H9 (cell line): ENCODE measurements at regions not wholly inside any gene's neighbourhood (a gene's known extent, or its start where the extent isn't known, plus 50 kb on each side); places are given as distances from the start of the nearest gene placed in this dataset.

ENCODE experiments used
- DNase-seq: peaks from one replicate; pipeline ENCODE4 v3.0.0-alpha.2; 2017
- H2AFZ ChIP-seq: one replicate; pipeline ENCODE4 v1.6.1; 2013; ENCODE audit warnings: mild to moderate bottlenecking, low read length, control low read depth, moderate library complexity
- H2AK5ac ChIP-seq: 2 replicates; pipeline ENCODE4 v1.6.1; 2013; ENCODE audit warnings: low read length, control low read depth, mixed read lengths; ENCODE audit not compliant: insufficient read length
- H2BK120ac ChIP-seq: one replicate; pipeline ENCODE4 v1.6.1; 2013; ENCODE audit warnings: low read depth, mild to moderate bottlenecking, low read length, control low read depth, inconsistent platforms; ENCODE audit not compliant: poor library complexity, severe bottlenecking
- H2BK12ac ChIP-seq: 2 replicates; pipeline ENCODE4 v1.6.1; 2013; ENCODE audit warnings: low read length, control low read depth, mixed read lengths, low read depth; ENCODE audit not compliant: insufficient read length
- H2BK15ac ChIP-seq: 2 replicates; pipeline ENCODE4 v1.6.1; 2013; ENCODE audit warnings: low read depth, low read length, control low read depth
- H2BK20ac ChIP-seq: one replicate; pipeline ENCODE4 v1.6.1; 2013; ENCODE audit warnings: low read depth, mild to moderate bottlenecking, low read length, control low read depth, inconsistent platforms; ENCODE audit not compliant: poor library complexity, severe bottlenecking
- H2BK5ac ChIP-seq: 2 replicates; pipeline ENCODE4 v1.6.1; 2013; ENCODE audit warnings: low read length, control low read depth, mixed read lengths; ENCODE audit not compliant: insufficient read length
- H3K14ac ChIP-seq: 2 replicates; pipeline ENCODE4 v1.6.1; 2013; ENCODE audit warnings: low read length, control low read depth; ENCODE audit not compliant: insufficient read depth
- H3K18ac ChIP-seq: 2 replicates; pipeline ENCODE4 v1.6.1; 2013; ENCODE audit warnings: low read depth, mild to moderate bottlenecking, mixed read lengths, low read length, control low read depth; ENCODE audit not compliant: insufficient read length
- H3K23ac ChIP-seq: 2 replicates; pipeline ENCODE4 v1.6.1; 2013; ENCODE audit warnings: low read length, control low read depth, mixed read lengths, low read depth; ENCODE audit not compliant: insufficient read length
- H3K23me2 ChIP-seq: 2 replicates; pipeline ENCODE4 v1.6.1; 2013; ENCODE audit warnings: low read depth, mild to moderate bottlenecking, mixed read lengths, low read length, control low read depth; ENCODE audit not compliant: insufficient read length, poor library complexity, severe bottlenecking
- H3K27ac ChIP-seq: 2 replicates; pipeline ENCODE4 v1.5.1; 2013; ENCODE audit warnings: low read length, control low read depth, mixed read lengths, low read depth; ENCODE audit not compliant: insufficient read length
- H3K27me3 ChIP-seq: 2 replicates; pipeline ENCODE4 v1.6.1; 2013; ENCODE audit warnings: low read length, control low read depth, inconsistent platforms; ENCODE audit not compliant: insufficient read depth
- H3K4ac ChIP-seq: 2 replicates; pipeline ENCODE4 v1.6.1; 2013; ENCODE audit warnings: low read depth, mild to moderate bottlenecking, control low read depth, inconsistent platforms, low read length, moderate library complexity
- H3K4me1 ChIP-seq: 2 replicates; pipeline ENCODE4 v1.6.1; 2013; ENCODE audit warnings: low read length, control low read depth, inconsistent platforms; ENCODE audit not compliant: insufficient read depth
- H3K4me2 ChIP-seq: 2 replicates; pipeline ENCODE4 v1.6.1; 2013; ENCODE audit warnings: low read length, control low read depth, mixed read lengths; ENCODE audit not compliant: insufficient read length, insufficient read depth
- H3K56ac ChIP-seq: 2 replicates; pipeline ENCODE4 v1.6.1; 2013; ENCODE audit warnings: low read depth, mild to moderate bottlenecking, mixed read lengths, low read length, control low read depth; ENCODE audit not compliant: insufficient read length
- H3K79me1 ChIP-seq: 2 replicates; pipeline ENCODE4 v1.6.1; 2013; ENCODE audit warnings: low read depth, mild to moderate bottlenecking, moderate library complexity, low read length, control low read depth, inconsistent platforms; ENCODE audit not compliant: insufficient read depth, poor library complexity, severe bottlenecking
- H3K79me2 ChIP-seq: 2 replicates; pipeline ENCODE4 v1.6.1; 2013; ENCODE audit warnings: low read length, control low read depth, inconsistent platforms; ENCODE audit not compliant: insufficient read depth
- H3K9ac ChIP-seq: 2 replicates; pipeline ENCODE4 v1.6.1; 2013; ENCODE audit warnings: low read length, control low read depth, mixed read lengths; ENCODE audit not compliant: insufficient read length; ENCODE audit errors: extremely low read depth
- H3K9me3 ChIP-seq: one replicate; pipeline ENCODE4 v1.6.1; 2013; ENCODE audit warnings: low read depth, low read length, inconsistent platforms; ENCODE audit not compliant: control insufficient read depth
- H3T11ph ChIP-seq: one replicate; pipeline ENCODE4 v1.6.1; 2013; ENCODE audit warnings: mild to moderate bottlenecking, low read length, control low read depth, inconsistent platforms
- H4K20me1 ChIP-seq: one replicate; pipeline ENCODE4 v1.6.1; 2013; ENCODE audit not compliant: control insufficient read depth, insufficient read length, insufficient read depth
- H4K5ac ChIP-seq: 2 replicates; pipeline ENCODE4 v1.6.1; 2013; ENCODE audit warnings: low read depth, mild to moderate bottlenecking, mixed read lengths, low read length, control low read depth; ENCODE audit not compliant: insufficient read length
- H4K8ac ChIP-seq: replicated peaks from 2 replicates; pipeline ENCODE4 v1.6.1; 2013; ENCODE audit warnings: low read length, control low read depth, mixed read lengths, low read depth; ENCODE audit not compliant: insufficient read length
- H4K91ac ChIP-seq: 2 replicates; pipeline ENCODE4 v1.6.1; 2013; ENCODE audit warnings: low read depth, mild to moderate bottlenecking, moderate library complexity, mixed read lengths, low read length, control low read depth; ENCODE audit not compliant: insufficient read length
- H3K27ac Mint-ChIP-seq, 3 experiments: 2 replicates in 2 of 3; 3 replicates in 1 of 3; pipeline ENCODE4 v1.8.0; 2020 to 2021; ENCODE audit warnings: mixed read lengths in 3 of 3, mild to moderate bottlenecking in 1 of 3, moderate library complexity in 1 of 3
- H3K27me3 Mint-ChIP-seq: 2 replicates; pipeline ENCODE4 v1.8.0; 2021; ENCODE audit warnings: low read depth, mild to moderate bottlenecking, moderate library complexity, mixed read lengths
- H3K36me3 Mint-ChIP-seq, 3 experiments: 2 replicates in 2 of 3; 3 replicates in 1 of 3; pipeline ENCODE4 v1.8.0; 2020 to 2021; ENCODE audit warnings: low read depth in 3 of 3, mixed read lengths in 3 of 3; ENCODE audit not compliant: insufficient read depth in 1 of 3
- H3K4me1 Mint-ChIP-seq, 2 experiments: 2 replicates each; pipeline ENCODE4 v1.8.0; 2020; ENCODE audit warnings: mixed read lengths in 2 of 2
- H3K4me3 Mint-ChIP-seq, 2 experiments: 2 replicates in 1 of 2; 3 replicates in 1 of 2; pipeline ENCODE4 v1.8.0; 2020 to 2021; ENCODE audit warnings: mild to moderate bottlenecking in 2 of 2, mixed read lengths in 2 of 2, moderate library complexity in 1 of 2
- H3K9me3 Mint-ChIP-seq, 2 experiments: 2 replicates in 1 of 2; 3 replicates in 1 of 2; pipeline ENCODE4 v1.8.0; 2020; ENCODE audit warnings: mild to moderate bottlenecking in 2 of 2, mixed read lengths in 2 of 2, moderate library complexity in 1 of 2
- CTCF ChIP-seq: fragments of 200-600 bp; sonication (generic); conservative IDR thresholded peaks from 3 replicates; pipeline ENCODE4 v1.8.0; 2021; ENCODE audit warnings: antibody characterized with exemption, mild to moderate bottlenecking
- WGBS: extraction: QIAGEN DNeasy Blood & Tissue Kit; methylation state at CpG from one replicate; pipeline ENCODE4 v1.1.7; 2013; ENCODE audit warnings: missing lambda C conversion rate, low lambda C conversion rate, mixed read lengths; ENCODE audit not compliant: insufficient read length; ENCODE audit errors: extremely low coverage; 5-methylcytosine and 5-hydroxymethylcytosine counted together

DNA sequence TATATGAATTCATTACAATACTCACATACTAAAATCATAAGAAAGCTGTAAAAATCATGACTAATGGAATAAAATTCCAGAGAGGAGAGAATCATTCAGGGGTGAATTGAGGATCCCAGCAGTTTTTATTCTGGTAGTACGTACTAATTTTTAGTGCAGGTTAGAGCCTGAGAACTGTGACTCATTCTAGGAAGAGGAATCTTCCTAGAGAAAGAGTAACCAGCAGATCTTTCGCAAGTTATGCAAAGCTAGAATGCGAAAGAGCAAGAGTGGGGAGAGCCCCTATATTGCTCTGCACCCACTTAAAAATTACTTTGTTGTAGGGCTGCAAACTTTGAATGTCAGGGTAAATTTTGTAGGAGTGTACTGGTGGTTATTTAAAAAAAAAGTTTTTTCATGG, 303.6 kb upstream of the ARPP21 start:
- no peak overlapping the region for H2AFZ ChIP-seq
- H2BK20ac ChIP-seq, result no peak overlapping the region
- H3K4ac ChIP-seq, result no peak overlapping the region
- no peaks in the 10 kb centered on the region; a peak in 2 of 5 replicates for H3K9me3 Mint-ChIP-seq
- H3K27ac ChIP-seq, result no peak overlapping the region
- no peak overlapping the region for H4K8ac ChIP-seq
- no peak overlapping the region for H3K4me3 Mint-ChIP-seq
- H3K79me1 ChIP-seq, result no peaks in the 10 kb centered on the region
- H2AK5ac ChIP-seq, result no peak overlapping the region
- no peak overlapping the region for H2BK5ac ChIP-seq
- no peak overlapping the region for H2BK15ac ChIP-seq
- H3K18ac ChIP-seq, result no peak overlapping the region
- no peak overlapping the region for H3T11ph ChIP-seq
- no peaks in the 10 kb centered on the region for H3K79me2 ChIP-seq
- no peak overlapping the region for H3K4me2 ChIP-seq
- H3K27me3 ChIP-seq, result no peaks in the 10 kb centered on the region
- H3K14ac ChIP-seq, result no peak overlapping the region
- no peak overlapping the region for H3K56ac ChIP-seq
- H3K4me1 ChIP-seq, result no peaks in the 10 kb centered on the region
- no CpG with 5 or more reads among the region's 3 CpGs for WGBS
- no peaks in the 10 kb centered on the region for H3K23me2 ChIP-seq
- no peak overlapping the region for H3K27ac Mint-ChIP-seq
- no peak overlapping the region for H4K91ac ChIP-seq
- no peak overlapping the region for H4K5ac ChIP-seq
- H3K23ac ChIP-seq, result no peak overlapping the region
- no peak overlapping the region for H2BK12ac ChIP-seq
- no peaks in the 10 kb centered on the region for H3K9me3 ChIP-seq
- H3K9ac ChIP-seq, result no peak overlapping the region
- H2BK120ac ChIP-seq, result no peak overlapping the region
- H4K20me1 ChIP-seq, result no peaks in the 10 kb centered on the region
- DNase-seq, result no peak
- TF ChIP-seq CTCF, result no peak
- no peaks in the 10 kb centered on the region for H3K36me3 Mint-ChIP-seq
- no peaks in the 10 kb centered on the region; a peak in 1 of 4 replicates for H3K4me1 Mint-ChIP-seq
- no peaks in the 10 kb centered on the region for H3K27me3 Mint-ChIP-seq
